Dermis microvascular lymphatic vessel endothelial cell (primary cell): ENCODE measurements at regions not wholly inside any gene's neighbourhood (a gene's known extent, or its start where the extent isn't known, plus 50 kb on each side); places are given as distances from the start of the nearest gene placed in this dataset.
"Not testable (repeated sequence)": the region's sequence is repeated elsewhere in the genome, so short reads cannot be mapped to it uniquely, and the experiment has no call there.

Experiments used
- DNase-seq, 2 donors: peaks; one replicate each; pipeline versions ENCODE4 v3.0.0 to v3.0.0-alpha.2; 2010; ENCODE audit warnings: low read depth in 2 of 2

DNA sequence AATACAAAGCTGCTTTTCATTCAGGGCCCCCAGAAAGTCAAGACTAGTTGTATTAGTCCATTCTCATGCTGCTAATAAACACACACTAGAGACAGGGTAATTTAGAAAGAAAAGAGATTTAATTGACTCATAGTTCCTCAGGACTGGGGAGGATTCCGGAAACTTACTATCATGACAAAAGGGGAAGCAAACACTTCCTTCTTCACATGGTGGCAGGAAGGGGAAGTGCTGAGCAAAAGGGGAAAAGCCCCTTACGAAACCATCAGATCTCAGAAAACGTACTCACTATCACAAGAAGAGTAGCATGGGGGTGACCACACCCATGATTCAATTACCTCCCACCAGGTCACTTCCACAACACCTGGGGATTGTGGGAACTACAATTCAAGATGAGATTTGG is 373.8 kb upstream of the FRG1 start:
- DNase-seq = not testable (repeated sequence)

DNA sequence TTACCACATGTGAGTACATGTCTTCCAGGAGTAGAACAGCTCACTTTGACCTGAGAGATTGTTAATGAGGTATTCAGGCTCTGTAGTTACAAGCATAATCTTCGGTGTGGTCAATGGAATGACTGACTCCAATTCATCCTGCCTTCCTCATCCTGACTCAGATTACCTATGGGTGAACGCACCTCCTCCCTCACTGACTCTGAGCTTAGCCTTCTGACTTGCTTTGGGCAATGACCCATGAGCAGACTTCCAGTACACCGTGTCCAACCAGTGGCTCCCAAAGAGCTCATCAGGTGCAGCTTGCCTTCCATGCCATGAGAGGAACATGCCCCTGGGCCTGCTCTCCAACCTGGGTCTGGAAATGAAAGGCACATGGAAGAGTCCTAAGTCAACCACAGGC is 361.0 kb upstream of the FRG1 start:
- DNase-seq = not testable (repeated sequence)

DNA sequence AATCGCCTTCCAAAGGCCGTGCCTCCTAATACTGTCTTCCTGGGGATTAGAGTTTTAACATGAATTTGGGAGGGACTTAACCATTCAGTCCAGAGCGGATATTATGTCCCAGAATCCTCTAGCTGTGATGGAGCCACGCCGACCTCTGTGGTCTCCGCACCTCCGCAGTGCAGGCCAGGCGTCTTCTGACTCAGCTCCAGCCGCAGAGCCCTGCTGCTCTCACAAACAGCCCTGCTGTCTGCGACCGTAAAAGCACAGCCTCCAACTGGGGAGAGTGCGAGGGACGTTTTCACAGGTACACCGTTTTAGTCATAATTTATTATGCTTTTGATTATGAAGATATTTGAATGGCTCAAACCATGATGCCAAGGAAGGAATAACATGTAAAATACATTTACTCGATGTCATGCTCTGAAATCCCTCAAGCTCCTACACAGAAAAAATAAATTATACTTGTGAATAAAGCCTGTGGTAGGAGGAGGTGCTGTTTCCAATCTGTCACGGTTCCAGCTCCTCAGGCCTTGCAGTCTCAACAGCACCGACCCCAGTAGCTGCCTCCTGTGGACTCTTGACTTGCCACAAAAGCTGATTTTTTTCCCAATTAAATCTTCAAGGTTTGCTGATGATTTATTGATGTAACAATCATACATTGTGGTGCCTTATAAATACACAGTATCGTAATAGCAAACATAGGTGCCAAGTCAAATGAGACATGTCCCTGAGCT is 353.6 kb upstream of the FRG1 start:
- not testable (repeated sequence) for DNase-seq

DNA sequence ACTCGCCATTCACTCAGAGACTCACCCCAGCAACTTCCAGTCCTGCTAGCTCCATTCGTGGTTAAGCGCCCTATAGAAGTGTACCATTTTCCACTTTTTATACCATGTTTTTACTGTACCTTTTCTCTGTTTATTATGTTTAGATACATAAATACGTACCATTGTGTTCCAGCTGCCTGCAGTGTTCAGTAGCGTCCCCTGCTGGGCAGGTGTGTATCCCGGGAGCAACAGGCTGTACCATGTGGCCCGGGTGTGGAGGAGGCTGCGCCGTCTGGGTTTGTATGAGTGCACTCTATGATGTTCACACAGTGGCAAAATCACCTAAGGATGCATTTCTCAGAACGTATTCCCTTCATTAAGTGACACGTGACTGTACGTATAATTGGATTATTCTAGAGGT is 351.5 kb upstream of the FRG1 start:
- DNase-seq = not testable (repeated sequence)

DNA sequence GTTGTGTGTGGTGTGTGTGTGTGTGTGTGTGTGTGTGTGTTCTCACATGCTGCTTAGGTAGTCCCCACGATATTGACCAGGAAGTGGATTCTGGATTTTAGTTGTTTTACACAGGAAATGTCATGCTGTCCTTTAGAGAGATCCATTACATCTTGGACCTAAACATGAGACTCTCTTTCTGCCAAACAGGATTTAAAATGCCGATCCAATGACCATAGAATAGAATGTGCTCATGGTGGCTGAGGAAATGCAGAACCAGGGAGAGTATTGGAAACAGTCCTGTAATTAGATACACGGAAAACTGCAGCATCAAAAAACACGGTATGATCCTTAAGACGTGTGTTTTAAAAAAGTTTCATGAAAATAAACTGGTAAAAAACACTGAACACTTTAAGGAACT is 347.8 kb upstream of the FRG1 start:
- DNase-seq = no peak

DNA sequence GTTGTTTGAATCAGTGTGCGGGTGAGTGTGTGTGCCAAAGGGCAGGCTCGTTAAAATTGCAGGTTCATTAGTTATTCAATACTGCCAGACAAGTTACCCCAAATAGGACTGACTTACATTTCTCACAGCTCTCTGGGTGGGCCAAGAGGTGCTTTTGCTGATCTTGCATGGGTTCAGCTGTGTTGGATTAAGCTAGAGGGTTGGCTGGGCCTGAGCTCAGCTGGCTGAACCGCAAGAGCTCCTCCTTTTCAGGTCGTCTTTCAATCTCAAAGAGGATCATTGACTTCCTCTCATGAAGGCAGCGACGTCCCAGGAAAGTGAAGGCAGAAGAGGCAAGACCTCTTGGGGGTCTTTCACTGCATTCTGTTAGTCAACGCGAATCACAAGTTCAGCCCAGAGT is 343.3 kb upstream of the FRG1 start:
- DNase-seq = no peak

DNA sequence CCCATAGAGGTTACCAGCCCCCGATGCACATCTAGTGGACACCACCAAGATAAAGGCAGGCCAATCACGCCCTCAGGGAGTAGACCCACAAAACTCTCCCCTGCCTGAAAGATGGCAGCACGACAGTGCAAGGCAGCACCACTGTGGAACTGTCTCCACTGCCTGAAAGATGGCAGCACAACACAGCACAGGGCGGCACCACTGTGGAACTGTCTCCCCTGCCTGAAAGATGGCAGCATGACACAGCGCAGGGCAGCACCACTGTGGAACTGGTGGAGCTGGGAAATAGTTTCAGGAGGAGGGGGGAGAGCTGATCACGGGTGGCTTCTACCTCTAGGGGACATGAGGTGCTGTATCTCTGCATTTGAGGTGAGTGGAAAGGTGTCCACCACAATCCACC is 340.4 kb upstream of the FRG1 start:
- DNase-seq = no peak

DNA sequence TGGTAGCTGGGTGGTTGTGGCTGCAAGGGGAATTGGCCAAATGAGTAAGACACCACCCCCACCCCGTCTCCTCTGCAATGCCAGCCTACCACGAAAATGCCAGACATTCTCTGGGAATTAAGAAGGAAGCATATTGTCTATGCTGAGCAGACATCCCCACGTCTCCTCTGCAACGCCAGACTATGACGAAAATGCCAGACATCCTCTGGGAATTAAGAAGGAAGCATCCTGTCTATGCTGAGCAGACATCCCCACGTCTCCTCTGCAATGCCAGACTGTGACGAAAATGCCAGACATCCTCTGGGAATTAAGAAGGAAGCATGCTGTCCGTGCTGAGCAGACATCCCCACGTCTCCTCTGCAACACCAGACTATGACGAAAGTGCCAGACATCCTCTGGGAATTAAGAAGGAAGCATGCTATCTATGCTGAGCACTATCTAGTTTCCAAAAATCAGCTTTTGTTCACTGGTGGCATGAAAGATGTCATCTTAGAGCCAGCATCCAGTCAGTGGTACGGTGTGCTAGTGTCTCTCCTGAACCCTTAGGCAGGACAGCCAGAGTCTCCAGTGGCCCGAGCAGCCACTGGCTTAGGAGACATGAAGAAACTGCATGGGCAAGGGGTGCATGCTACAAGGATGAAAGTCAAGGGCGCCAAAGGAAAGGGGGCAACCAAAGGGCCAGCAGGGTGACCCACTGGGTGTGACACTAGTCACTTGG is 339.8 kb upstream of the FRG1 start:
- no peak for DNase-seq

DNA sequence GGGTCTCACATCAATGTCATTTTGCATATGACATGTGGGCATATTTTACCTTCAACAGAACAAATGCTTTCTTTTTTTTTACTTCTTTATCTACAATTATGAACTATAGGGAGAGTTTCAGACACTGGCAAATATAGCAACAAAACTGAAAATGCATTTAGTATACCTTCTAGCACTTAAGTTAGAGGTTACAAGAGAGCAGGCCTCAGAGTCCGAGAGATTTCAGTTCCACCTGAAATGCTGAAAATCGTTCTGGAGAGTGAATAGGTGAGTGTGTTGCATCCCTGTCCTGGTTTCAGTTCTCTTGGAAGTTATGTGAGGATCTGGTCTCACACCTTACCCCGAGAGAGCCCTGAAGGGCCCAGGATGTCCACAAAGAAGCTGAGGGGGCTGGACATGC is 337.8 kb upstream of the FRG1 start:
- DNase-seq = not testable (repeated sequence)

DNA sequence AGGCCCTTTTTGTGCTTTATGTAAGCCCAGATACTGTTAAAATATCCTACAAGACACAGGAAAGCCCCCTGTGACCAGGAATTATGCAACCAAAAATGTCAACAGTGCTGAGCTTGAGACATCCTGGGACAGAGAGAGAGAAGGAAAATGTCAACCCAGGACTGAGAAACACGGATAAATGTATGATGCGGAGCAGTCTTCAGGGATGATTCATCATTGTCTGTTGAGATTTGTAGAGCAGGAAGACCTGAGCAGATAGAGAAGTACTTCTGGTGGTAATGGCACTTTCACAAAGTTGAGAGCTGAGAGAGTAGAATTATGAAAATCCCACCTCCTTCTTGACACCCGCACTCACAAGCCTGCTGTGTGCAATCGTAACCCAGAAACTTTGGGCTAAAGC is 330.1 kb upstream of the FRG1 start:
- DNase-seq = not testable (repeated sequence)

DNA sequence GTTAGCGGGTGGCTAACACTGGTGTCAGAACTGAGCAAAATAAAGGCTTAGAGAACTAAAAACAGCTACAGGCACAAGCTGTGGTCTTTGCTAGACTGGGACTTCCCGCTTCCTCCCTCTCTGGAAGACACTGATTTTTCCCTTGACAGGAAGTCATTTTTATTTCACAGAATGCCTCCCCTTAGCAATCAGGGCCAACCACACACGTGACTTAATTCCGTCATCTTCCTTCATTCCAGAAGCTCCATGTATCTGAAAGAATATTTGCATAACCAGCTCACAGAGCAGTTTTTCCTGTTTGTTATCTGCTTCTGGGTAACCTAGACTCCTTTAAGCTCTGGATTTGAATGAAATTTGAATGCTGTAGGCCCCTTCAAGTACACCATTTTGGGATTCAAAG is 327.5 kb upstream of the FRG1 start:
- DNase-seq = no peak

DNA sequence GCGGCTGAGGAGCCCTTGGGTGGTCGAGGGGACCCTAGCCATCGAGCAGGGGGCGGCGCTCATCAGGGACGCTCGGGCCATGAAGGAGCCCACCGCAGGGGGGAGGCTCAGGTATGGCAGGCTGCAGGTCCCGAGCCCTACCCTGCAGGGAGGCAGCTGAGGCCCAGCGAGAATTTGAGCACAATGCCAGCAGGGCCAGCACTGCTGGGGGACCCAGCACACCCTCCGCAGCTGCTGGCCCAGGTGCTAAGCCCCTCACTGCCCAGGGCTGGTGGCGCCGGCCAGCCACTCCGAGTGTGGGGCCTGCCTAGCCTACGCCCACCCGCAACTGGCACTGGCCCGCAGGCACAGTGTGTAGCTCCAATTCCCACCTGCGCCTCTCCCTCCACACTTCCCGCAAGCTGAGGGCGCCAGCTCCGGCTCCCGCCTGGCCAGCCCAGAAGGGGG is 325.4 kb upstream of the FRG1 start:
- DNase-seq = no peak

DNA sequence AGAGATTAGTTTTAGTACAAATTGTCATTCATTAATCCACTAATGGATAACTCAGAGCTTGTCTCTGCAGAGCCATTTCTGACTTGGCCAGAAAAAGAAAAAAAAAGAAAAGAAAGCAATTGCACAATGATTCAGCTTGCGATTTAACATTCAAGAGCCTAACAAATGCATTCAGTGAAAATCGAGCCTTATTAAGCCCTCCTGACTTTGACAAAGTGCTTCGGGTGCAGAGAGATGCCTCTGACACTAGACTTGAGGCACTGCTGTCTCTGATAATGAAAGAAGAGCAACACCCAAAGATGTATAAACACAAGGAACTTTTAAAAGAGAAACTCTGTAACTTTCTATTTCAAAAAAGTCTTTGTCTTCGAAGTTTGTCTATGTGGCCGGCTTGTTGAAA is 322.9 kb upstream of the FRG1 start:
- not testable (repeated sequence) for DNase-seq

DNA sequence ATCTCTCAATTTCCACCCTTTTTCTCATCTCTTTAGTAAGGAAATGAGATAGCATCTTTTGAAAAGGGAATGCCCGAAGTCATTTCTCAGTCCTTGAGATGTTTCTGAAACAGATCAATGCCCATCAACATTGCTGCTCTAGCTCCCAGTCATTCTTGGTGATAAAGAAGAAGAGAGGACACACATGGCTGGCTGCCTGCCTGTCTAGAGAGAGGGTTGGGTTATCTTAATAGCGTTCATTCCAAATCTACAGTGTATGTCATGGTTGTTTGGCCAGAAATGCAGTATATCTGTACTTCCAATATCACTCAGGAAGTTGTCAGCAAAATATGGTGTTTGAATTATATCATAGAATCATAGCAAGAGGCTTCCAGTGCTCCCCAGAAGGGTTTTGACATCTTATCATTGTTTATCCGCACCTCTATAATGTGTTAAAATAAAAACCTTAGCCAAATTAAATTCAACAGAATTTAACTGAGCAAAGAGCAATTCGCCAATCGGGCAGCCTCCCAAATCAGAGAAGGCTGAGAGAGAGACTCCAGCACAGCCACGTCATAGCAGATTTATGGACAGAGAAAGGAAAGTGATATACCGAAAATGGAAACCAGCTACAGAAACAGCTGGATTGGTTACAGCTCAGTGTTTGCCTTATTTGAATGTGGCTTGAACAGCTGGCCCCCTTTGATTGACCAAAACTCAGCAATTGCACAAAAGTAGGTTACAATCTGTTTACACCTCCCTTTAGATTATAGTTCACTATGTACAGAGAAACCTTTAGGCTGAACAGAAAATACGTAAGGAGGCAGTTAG is 321.0 kb upstream of the FRG1 start:
- not testable (repeated sequence) for DNase-seq

DNA sequence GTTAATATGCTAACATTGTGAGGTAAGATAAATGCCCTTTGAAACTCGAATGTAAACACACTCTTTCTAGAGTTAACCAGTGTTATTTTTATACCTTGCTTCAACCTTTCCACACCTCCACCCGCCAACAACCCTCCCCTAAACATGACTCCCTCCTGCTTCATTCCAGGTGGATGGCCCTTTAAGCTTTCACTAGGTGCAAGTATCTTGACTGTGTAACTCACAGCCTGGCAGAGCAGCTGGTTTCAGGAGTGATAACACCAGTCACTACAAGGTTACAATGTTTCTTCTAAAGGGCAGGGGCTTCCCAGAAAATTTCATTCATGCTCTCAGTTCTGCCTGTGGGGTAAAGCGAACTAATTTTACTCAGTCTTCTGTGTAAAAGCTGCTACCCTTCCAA is 318.1 kb upstream of the FRG1 start:
- not testable (repeated sequence) for DNase-seq

DNA sequence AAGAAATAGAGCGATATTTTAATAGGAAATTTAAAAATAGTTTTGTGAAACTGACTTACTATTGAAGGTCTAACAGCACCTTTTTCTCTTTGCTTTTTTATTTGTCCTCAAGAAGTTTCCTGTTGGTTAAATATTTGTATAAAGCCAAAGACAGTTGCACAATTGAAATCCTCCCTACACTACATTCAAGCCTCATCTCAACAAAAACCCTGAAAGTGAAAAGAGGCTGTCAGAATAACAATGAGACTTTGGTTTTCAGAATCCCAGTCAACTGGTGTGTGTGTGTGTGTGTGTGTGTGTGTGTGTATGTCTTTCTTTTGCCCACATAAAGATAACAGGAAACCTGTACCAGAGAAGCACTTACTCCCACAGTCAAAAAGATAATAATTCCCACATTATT is 313.6 kb upstream of the FRG1 start:
- not testable (repeated sequence) for DNase-seq

DNA sequence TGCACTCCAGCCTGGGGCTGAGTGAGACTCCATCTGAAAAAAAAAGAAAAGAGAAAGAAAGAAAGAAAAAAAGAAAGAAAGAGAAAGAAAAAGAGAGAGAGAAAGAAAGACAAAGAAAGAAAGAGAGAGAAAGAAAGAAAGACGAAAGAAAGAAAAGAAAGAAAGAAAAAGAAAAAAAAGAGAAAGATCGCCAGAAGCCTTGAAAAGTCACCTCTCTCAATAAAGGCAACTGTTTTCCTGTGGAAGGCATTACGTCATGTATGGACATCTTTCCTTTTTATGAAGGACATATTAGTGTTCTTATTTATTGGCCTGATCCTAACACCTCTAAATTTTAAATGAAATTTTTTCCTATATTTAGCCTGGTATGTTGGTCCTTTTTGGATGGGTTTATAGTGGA is 310.9 kb upstream of the FRG1 start:
- not testable (repeated sequence) for DNase-seq

DNA sequence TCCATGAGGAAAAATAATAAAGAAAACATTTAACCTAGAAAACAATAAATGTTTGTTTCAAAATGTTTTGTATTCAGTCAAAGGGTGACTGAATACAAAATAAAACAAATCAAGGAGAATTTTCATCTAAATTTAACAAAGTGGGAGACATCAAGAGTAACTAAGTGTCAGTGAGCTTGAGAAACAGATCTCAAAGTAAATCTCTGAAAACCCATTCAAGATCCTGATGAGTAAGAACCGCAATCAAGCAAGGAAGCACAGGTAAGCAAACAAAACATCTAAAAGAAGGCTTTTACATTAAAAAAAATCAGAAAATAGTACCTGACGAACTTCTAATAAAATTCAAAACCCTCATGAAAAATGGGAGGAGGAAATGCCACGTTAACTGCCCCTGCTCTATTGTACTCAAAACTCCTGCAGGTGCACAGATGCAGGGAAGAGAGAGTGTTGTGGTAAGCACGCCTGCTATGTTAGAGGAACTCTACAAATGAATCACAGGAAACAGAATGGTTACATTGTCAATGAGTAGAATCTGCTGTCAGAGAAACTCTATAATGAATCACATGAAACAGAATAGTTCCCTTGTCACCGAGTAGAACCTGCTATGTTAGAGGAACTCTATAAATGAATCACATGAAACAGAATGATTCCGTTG is 309.6 kb upstream of the FRG1 start:
- not testable (repeated sequence) for DNase-seq

DNA sequence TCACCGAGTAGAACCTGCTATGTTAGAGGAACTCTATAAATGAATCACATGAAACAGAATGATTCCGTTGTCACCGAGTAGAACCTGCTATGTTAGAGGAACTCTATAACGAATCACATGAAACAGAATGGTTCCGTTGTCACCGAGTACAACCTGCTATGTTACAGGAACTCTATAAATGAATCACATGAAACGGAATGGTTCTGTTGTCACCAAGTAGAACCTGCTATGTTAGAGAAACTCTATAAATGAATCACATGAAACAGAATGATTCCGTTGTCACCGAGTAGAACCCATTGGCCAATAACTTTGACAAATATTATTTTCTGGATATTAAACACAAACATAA is 309.1 kb upstream of the FRG1 start:
- not testable (repeated sequence) for DNase-seq

DNA sequence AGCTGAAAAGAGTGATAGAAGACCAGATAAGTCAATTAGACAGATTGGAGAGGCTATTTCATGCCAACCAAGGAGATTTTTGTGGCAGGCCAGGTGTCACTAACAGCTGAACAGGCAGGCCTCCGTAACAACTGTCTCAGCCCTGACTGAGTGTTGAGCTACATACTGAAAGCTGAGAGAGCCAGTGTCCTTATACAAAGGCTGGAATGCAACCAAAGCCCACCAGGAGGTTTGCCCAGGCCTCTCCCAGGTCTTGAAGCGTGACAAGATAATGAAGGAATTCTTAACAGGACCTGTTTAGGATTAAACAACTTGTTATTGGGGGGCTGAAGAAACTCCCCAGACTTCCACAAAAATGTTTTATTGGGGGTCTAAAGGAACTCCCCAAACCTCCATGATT is 290.2 kb upstream of the FRG1 start:
- not testable (repeated sequence) for DNase-seq

DNA sequence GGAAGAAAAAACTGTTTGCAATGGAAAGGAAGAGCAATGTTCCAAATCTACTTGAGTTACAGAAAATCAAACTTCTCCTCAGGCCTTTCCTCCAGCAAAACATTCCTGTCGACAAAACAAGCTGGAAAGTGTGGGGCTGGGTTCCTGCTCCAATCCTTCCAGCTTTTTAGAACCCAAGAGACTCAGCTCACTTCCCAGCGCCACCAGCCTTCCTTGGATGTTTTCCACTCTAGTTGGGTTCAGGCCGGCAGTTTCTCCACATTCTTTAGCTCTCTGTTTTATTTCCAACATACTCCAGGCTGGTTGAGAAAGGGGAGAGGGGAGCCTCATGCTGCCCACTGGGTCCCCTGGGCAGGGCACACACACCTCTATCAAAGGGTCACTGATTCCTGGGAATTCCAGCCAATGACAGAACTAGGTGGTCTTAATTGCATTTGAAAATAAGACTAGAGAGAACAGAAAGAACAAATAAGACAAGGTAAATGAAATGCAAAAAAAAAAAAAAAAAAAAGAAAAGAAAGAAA is 287.5 kb upstream of the FRG1 start:
- DNase-seq = not testable (repeated sequence)

DNA sequence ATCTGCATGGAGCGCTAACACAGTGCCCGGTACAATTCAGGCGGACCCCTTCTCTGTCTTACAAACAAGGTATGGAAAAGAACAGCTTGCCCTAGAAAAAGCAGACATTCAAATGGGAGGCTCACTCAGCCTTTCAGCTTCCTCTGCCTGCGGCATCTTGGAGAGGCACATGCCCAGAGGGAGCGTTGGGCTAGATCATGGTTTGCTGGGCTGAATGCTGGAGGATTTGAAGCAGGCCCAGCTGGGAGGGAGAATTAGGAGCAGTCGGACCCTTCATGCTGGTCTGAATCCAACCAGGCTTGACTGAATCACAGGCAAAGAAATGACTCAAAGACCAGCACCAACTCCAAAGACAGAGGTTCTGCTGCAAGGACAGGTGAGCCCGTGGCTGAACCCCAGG is 286.7 kb upstream of the FRG1 start:
- not testable (repeated sequence) for DNase-seq
